Adrenal gland (tissue), 9 donors: ENCODE measurements at regions not wholly inside any gene's neighbourhood (a gene's known extent, or its start where the extent isn't known, plus 50 kb on each side); places are given as distances from the start of the nearest gene placed in this dataset.

Source experiments
- DNase-seq, 7 donors: peaks; one replicate each; pipeline ENCODE4 v3.0.0-alpha.2; 2019 to 2020
- H3K27ac ChIP-seq, 5 donors: fragments of 200-600 bp; sonication (generic) in 4 of 5; 1 replicate in 3 of 5; 2 replicates in 2 of 5; pipeline versions ENCODE4 v1.5.1 to v1.8.0; 2016 to 2020; ENCODE audit warnings: mild to moderate bottlenecking in 1 of 5
- H3K27me3 ChIP-seq: fragments of 200-600 bp; 2 replicates; pipeline ENCODE4 v1.8.0; 2021
- H3K36me3 ChIP-seq, 2 donors: fragments of 200-600 bp; replicated peaks in 1 of 2; 1 replicate in 1 of 2; 2 replicates in 1 of 2; pipeline versions ENCODE4 v1.5.1 to v1.8.0; 2018 to 2022
- H3K4me1 ChIP-seq, 2 donors: fragments of 200-600 bp; replicated peaks in 1 of 2; 1 replicate in 1 of 2; 2 replicates in 1 of 2; pipeline versions ENCODE4 v1.5.1 to v1.8.0; 2018 to 2021
- H3K4me3 ChIP-seq, 4 donors: fragments of 200-600 bp; sonication (generic) in 3 of 4; one replicate each; pipeline ENCODE4 v1.5.1; 2016 to 2018
- H3K9me3 ChIP-seq, 3 donors: fragments of 200-600 bp; sonication (generic) in 1 of 3; replicated peaks in 1 of 3; 1 replicate in 2 of 3; 2 replicates in 1 of 3; pipeline versions ENCODE4 v1.5.1 to v1.8.0; 2016 to 2021
- CTCF ChIP-seq, 6 experiments: fragments of 450-650 bp in 4 of 6; fragments of 200-600 bp in 2 of 6; sonication (generic) in 1 of 6; IDR thresholded peaks; 1 replicate in 5 of 6; 2 replicates in 1 of 6; pipeline versions ENCODE4 v1.5.1 to v1.8.0; 2016 to 2021; ENCODE audit warnings: antibody characterized with exemption in 6 of 6, mild to moderate bottlenecking in 2 of 6, moderate library complexity in 1 of 6
- POLR2A ChIP-seq, 2 donors: fragments of 450-650 bp; IDR thresholded peaks; one replicate each; pipeline ENCODE4 v1.6.1; 2017; ENCODE audit warnings: antibody characterized with exemption in 2 of 2, mild to moderate bottlenecking in 2 of 2, moderate library complexity in 1 of 2
- WGBS, 4 donors: extraction: QIAGEN DNeasy Blood & Tissue Kit in 2 of 4; methylation state at CpG; one replicate each; pipeline versions ENCODE4 v1.1.5 to v1.1.7; 2013 to 2017; 5-methylcytosine and 5-hydroxymethylcytosine counted together
- intact Hi-C, 2 donors: fragments of 100-400 bp; cut with DNase I; formaldehyde crosslinking; loops; one replicate each; pipeline versions ENCODE4 v1.14.1 to v1.15.0; 2022 to 2023
- donor health status: healthy with polysubstance abuse.
- donor health status: Bipolar disorder and iron deficiency.
- donor health status: DM: yes; HTN: yes; CAD: no.
- donor health status: DM: no; HTN: no; CAD: no.
- donor health status: DM: no; HTN: no; CAD: no.

DNA sequence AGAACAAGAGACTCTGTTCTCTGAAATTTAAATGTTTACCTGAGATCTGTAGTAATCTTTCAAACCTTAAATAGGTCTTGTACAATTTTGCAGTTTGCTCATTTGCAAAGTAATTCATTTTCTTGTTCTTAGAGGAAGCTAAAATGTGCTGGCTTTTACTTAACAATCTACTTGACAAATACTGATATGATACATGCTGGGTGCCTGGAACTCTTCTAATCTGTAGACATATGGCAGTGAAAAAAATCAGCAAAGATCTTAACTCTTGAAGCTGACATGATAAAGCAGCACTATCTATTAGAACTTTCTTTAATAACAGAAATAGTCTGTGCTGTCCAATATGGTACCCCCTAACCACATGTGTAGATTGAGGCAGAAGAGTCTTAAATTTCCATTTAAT, 1352.8 kb upstream of the SLC39A10 start:
- no peak overlapping the region for H3K27ac ChIP-seq
- no peaks in the 10 kb centered on the region for H3K27me3 ChIP-seq
- no peak for DNase-seq
- H3K36me3 ChIP-seq: no peaks in the 10 kb centered on the region
- intact Hi-C loops: no loop called here
- no peaks in the 10 kb centered on the region for H3K9me3 ChIP-seq
- TF ChIP-seq CTCF (IDR thresholded peaks at IDR 0.05) (no peak), POLR2A (IDR thresholded peaks at IDR 0.05) (no peak)
- no peak overlapping the region for H3K4me3 ChIP-seq
- no peaks in the 10 kb centered on the region for H3K4me1 ChIP-seq

- intact Hi-C loops: no loop called here
Measured at GRCh38 chr2:194301946-194302345, 1355.1 kb upstream of the SLC39A10 start.

GRCh38 chr2:194294156-194294555, 1362.9 kb upstream of the SLC39A10 start:
- WGBS, 4 donors: 68 to 78% (median 72%) methylated on average over 1 of the region's 1 CpG

More at GRCh38 chr2:194301946-194302345, 1355.1 kb upstream of the SLC39A10 start:
- Histone ChIP-seq H3K4me3 (no peak overlapping the region), H3K36me3 (no peaks in the 10 kb centered on the region), H3K9me3 (no peaks in the 10 kb centered on the region), H3K4me1 (no peaks in the 10 kb centered on the region), H3K27ac (no peak overlapping the region), H3K27me3 (no peaks in the 10 kb centered on the region)
- TF ChIP-seq POLR2A (IDR thresholded peaks at IDR 0.05) (no peak), CTCF (IDR thresholded peaks at IDR 0.05) (no peak)
- DNase-seq: no peak

DNA sequence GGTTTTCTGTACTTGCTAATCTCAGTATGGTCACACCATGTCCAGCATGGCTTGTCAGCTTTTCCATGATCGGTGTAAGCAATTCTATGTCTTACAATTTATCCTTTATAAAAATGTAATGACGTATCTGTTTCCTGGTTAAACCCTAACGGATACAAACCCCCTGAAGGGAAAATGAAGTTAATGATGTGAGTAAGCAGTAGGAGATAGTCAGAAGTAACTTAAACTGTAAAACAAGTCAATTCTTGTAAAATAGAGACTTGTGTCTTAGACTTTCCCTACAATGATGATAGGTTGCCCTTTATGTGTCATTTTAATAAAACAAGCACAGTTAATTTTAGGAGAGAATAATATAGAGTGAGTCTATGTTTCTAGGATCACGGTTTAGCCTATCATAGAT, 1365.9 kb upstream of the SLC39A10 start:
- no peaks in the 10 kb centered on the region for H3K4me1 ChIP-seq
- H3K9me3 ChIP-seq: no peaks in the 10 kb centered on the region
- no peak overlapping the region for H3K4me3 ChIP-seq
- DNase-seq: no peak
- H3K36me3 ChIP-seq: no peaks in the 10 kb centered on the region
- intact Hi-C loops: no loop called here
- TF ChIP-seq CTCF (IDR thresholded peaks at IDR 0.05): no peak
- TF ChIP-seq POLR2A (IDR thresholded peaks at IDR 0.05): no peak
- no peak overlapping the region for H3K27ac ChIP-seq
- no peaks in the 10 kb centered on the region for H3K27me3 ChIP-seq
- WGBS, 4 donors: 79 to 84% (median 80%) methylated on average over 4 of the region's 4 CpGs

More at GRCh38 chr2:194294156-194294555, 1362.9 kb upstream of the SLC39A10 start:
- TF ChIP-seq CTCF (IDR thresholded peaks at IDR 0.05) (no peak), POLR2A (IDR thresholded peaks at IDR 0.05) (no peak)
- no peaks in the 10 kb centered on the region for H3K27me3 ChIP-seq
- DNase-seq: no peak
- intact Hi-C loops: no loop called here
- H3K4me3 ChIP-seq: no peak overlapping the region
- no peaks in the 10 kb centered on the region for H3K4me1 ChIP-seq
- no peaks in the 10 kb centered on the region for H3K36me3 ChIP-seq
- H3K27ac ChIP-seq: no peak overlapping the region
- no peaks in the 10 kb centered on the region for H3K9me3 ChIP-seq
